Stimulated activated CD8-positive, alpha-beta memory T cell treated with anti-CD3 and anti-CD28 coated beads, Interleukin-15, amount 100 ng/mL, for 24 hours (primary cell): ENCODE measurements at regions not wholly inside any gene's neighbourhood (a gene's known extent, or its start where the extent isn't known, plus 50 kb on each side); places are given as distances from the start of the nearest gene placed in this dataset.

ENCODE experiments used
- DNase-seq: peaks from one replicate; pipeline ENCODE4 v3.0.0-alpha.2; 2020; ENCODE audit warnings: low read depth

- DNase-seq: no peak
These were observed 146.1 kb upstream of the FGGY start for GRCh38 chr1:59150577-59151386.

DNA sequence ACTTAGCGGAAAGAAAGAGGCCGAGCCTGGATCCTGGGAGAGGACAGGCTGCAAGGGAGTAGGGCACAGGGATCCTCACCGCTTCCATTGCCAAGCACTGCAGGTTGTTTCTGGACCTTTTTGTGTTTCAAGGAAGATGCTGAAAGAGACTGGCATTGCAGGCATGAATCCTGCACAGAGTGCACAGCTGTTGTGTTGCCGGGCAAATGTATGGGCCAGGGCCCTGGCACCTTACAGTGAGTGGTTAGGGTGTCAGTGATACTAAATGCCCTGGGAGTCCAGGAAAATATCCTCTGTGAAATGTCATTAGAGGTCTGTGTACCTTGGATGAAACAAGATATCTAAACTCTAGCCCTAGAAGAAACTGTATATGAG is 145.5 kb upstream of the FGGY start:
- no peak for DNase-seq

DNA sequence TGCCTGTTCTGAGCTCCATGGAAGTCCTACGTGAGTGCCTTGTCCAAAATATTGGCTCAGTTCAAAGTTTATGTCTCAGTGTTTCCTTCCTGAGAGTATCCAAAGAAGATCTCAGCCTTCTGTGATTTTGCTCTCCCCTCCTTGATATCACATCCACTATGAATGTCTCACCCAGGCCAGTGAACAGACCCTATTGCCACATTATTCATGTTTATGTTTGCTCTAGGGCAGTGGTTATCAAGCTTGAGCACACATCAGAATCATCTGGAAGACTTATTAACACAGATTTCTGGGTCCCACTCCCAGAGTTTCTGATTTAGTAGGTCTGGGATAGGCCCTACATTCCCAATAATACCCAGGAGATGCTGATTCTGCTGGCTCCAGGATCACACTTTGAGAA is 145.0 kb upstream of the FGGY start:
- DNase-seq: no peak

DNA sequence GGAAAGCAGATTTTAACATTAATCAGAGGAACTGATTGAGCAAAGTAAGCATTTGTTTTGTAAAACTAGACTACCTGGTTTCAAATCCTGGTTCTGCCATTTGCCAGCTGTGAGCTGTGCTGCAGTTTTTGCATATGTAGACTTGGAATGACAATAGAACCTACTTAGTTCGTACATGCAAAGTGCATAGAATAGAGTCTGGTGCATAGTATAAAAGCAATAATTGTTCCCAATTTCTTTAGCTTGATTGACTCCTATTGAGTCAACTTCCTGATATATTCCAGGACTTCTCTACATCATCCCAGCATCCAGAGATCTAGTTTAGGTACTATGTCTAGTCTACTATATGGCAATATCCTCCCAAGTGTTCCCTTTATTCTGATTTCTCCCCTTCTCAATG is 144.4 kb upstream of the FGGY start:
- DNase-seq: no peak

DNA sequence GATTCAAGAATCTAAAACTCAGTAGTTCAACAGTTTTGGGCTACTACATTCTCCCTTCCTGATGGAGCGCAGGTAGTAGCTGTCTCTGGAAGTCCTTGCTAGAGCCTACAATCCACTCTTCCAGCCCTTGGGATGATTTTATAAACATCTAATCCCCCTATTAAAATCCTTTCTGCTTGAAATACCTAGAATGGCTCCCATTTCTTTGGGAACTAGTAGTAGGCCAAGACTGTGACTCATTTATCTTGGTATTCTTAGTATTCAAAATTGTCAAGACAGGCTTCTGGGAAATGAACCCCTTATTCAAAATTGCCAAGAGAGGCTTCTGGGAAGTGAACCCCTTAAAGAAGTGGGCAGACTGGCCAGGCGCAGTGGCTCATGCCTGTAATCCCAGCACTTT is 142.5 kb upstream of the FGGY start:
- DNase-seq: no peak

- no peak for DNase-seq
These were observed 141.5 kb upstream of the FGGY start for GRCh38 chr1:59155351-59155750.

DNA sequence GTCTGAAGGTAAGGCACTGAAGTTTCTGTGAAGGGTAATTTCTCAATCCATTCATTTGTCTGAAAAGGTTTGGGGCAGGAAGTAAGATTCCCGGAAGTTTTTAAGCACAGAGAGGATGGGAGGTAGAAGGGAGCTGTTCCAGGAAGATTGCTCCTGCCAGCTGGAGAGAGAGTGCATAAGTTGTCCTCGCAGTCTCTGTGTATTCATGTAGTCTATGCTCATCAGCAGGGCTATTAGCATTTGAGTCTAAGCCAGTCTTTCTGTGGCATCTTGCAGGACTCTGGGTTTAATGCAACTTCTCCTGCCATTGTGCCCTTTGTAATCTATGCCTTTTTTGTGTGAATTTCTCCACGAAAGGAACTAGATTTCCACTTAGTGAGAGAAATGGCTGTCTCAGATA is 140.8 kb upstream of the FGGY start:
- no peak for DNase-seq

DNA sequence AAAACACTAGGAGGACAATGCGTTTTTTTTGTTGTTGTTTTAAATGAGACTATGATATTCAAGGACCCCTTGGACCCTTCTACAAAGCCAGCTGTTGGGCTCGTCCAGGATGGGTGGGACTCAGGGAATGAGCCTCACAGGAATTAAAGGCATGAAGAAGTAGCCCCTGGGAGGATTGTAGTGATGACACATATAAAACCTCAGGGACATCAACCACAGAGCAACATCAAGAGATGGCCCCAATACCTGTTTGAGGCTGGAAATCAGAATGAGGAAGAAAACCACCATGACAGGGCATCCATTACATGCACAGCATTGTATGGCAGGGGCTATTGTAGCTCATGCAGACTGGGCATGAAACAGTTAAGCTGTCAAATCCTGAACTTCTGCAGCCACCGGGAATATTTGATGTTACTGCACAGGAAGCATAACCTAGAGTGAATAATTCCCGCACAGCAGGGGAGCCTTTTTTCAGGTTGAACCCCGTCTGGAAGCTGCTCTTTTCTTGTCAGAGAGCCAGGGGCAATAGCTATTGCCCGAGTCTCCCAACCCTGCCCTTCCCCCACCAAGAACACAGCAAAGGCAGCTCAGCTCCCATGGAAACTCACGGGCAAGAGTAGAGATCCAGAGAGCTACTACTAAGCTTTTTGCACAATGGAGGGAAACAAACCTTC is 140.2 kb upstream of the FGGY start:
- DNase-seq: no peak

- no peak for DNase-seq
These were observed 138.6 kb upstream of the FGGY start for GRCh38 chr1:59158321-59158720.

- no peak for DNase-seq
These were observed 137.2 kb upstream of the FGGY start for GRCh38 chr1:59159557-59160203.

- no peak for DNase-seq
These were observed 135.8 kb upstream of the FGGY start for GRCh38 chr1:59161136-59161535.

- no peak for DNase-seq
These were observed 134.2 kb upstream of the FGGY start for GRCh38 chr1:59162665-59163064.

DNA sequence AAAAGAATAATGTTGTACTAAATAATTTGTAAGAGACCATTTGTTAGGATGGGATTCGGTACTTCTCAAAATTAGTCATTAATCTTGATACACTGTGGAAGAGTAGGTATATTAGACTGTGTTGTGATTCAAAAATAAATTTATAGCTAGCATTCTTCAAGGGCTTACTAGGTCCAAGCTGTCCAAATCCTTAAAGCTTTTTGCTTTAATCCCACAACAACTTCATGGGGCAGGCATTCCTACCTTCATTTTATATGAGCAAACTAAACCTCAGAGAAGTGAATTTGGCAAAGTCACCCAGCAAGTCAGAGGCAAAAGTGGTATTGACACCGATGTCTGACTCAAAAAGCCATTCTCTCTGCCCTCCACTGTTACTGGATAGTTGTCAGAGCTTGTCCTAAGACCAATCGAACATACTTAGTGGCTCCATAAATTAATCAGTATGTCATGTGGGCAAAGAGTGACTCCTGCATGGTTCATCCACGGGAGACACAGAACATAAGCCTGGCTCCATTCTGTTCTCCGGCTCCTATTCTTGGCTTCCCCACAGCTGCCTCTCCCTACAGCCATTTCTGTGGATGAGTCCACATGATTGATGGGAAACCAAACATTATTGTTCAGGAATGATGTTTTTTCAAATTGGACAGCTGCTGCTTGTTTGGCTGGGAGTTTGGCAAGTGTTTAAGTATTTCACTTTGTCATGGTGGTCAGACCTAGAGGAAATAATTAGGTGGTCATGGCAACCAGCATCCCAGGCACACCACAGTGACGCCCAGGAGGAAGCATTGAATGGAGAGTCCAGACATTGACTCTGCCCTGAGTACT is 133.4 kb upstream of the FGGY start:
- DNase-seq: no peak

- DNase-seq: no peak
These were observed 132.5 kb upstream of the FGGY start for GRCh38 chr1:59164371-59164770.

DNA sequence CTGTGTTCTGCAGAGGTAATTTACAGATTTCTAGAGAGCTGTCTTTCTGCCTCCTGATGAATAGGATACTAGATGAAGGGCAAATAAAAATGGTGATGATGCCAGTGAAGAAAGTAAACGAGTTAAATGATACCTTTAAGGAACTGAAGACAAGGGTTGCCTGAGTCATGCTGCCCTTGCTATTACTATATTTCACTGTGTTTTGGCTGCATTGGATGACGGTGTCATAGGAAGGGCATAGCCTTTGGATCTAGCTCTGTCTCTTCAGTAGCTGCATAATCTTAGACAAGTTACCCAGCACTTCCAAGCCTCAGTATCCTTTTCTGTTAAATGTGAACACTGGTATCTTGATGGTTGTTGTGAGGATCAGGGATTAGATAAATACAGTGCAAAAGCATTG is 131.5 kb upstream of the FGGY start:
- DNase-seq: no peak

- DNase-seq: no peak
These were observed 127.2 kb upstream of the FGGY start for GRCh38 chr1:59169703-59170102.

GRCh38 chr1:59170659-59171058 is 126.2 kb upstream of the FGGY start:
- DNase-seq: no peak

- no peak for DNase-seq
These were observed 125.1 kb upstream of the FGGY start for GRCh38 chr1:59171788-59172187.

GRCh38 chr1:59172693-59173092 is 124.2 kb upstream of the FGGY start:
- DNase-seq: no peak

GRCh38 chr1:59173721-59174120 is 123.2 kb upstream of the FGGY start:
- DNase-seq: no peak

GRCh38 chr1:59176471-59176870 is 120.4 kb upstream of the FGGY start:
- DNase-seq: no peak

GRCh38 chr1:59177756-59178155 is 119.1 kb upstream of the FGGY start:
- no peak for DNase-seq
